Activated T-cell treated with anti-CD3 and anti-CD28 coated beads, Interleukin-2, amount 50 U/mL, for 4 hours (primary cell): ENCODE measurements at regions not wholly inside any gene's neighbourhood (a gene's known extent, or its start where the extent isn't known, plus 50 kb on each side); places are given as distances from the start of the nearest gene placed in this dataset.
"Not testable (repeated sequence)": the region's sequence is repeated elsewhere in the genome, so short reads cannot be mapped to it uniquely, and the experiment has no call there.

Source experiments
- ATAC-seq, 2 donors: fragments of 200-7000 bp; cut with Tn5 transposase; one replicate each; pipeline ENCODE4 v1.10.0; 2021
- DNase-seq: peaks from one replicate; pipeline ENCODE4 v3.0.0-alpha.2; 2020
- H3K27me3 Mint-ChIP-seq: one replicate; pipeline ENCODE4 v1.8.0; 2021; ENCODE audit warnings: low read depth, mixed read lengths
- H3K36me3 Mint-ChIP-seq: one replicate; pipeline ENCODE4 v1.8.0; 2022; ENCODE audit warnings: mixed read lengths; ENCODE audit not compliant: insufficient read depth
- H3K4me1 Mint-ChIP-seq: one replicate; pipeline ENCODE4 v1.8.0; 2021; ENCODE audit warnings: low read depth, mixed read lengths
- H3K4me3 Mint-ChIP-seq: one replicate; pipeline ENCODE4 v1.8.0; 2021; ENCODE audit warnings: mild to moderate bottlenecking, moderate library complexity, mixed read lengths
- H3K9me3 Mint-ChIP-seq: one replicate; pipeline ENCODE4 v1.8.0; 2021; ENCODE audit warnings: mixed read lengths

- peaks cover 13% of the 10 kb centered on the region for H3K27me3 Mint-ChIP-seq
- no peaks in the 10 kb centered on the region for H3K36me3 Mint-ChIP-seq
- DNase-seq = no peak
- H3K4me3 Mint-ChIP-seq = no peak overlapping the region
- no peak for ATAC-seq
- H3K9me3 Mint-ChIP-seq = no peaks in the 10 kb centered on the region
- peaks cover 15% of the 10 kb centered on the region for H3K4me1 Mint-ChIP-seq
Measured at GRCh38 chr12:46903058-46903457, 77.3 kb upstream of the SLC38A4 start.

GRCh38 chr12:46904406-46905238, 78.8 kb upstream of the SLC38A4 start:
- no peak for DNase-seq
- Mint-ChIP-seq H3K4me1 (peaks cover 9% of the 10 kb centered on the region), H3K4me3 (no peak overlapping the region), H3K9me3 (peaks cover 4% of the 10 kb centered on the region), H3K36me3 (no peaks in the 10 kb centered on the region), H3K27me3 (peaks cover 14% of the 10 kb centered on the region)
- ATAC-seq = no peak

- peaks cover 18% of the 10 kb centered on the region for H3K27me3 Mint-ChIP-seq
- not testable (repeated sequence) for H3K4me3 Mint-ChIP-seq, ATAC-seq, H3K36me3 Mint-ChIP-seq, H3K9me3 Mint-ChIP-seq, DNase-seq, H3K4me1 Mint-ChIP-seq
Measured at GRCh38 chr12:46905239-46905627, 79.4 kb upstream of the SLC38A4 start.

GRCh38 chr12:46907791-46908190, 82.0 kb upstream of the SLC38A4 start:
- peaks cover 26% of the 10 kb centered on the region for H3K27me3 Mint-ChIP-seq
- H3K9me3 Mint-ChIP-seq = peaks cover 21% of the 10 kb centered on the region
- H3K4me1 Mint-ChIP-seq = no peaks in the 10 kb centered on the region
- ATAC-seq = no peak
- no peak overlapping the region for H3K4me3 Mint-ChIP-seq
- DNase-seq = no peak
- no peaks in the 10 kb centered on the region for H3K36me3 Mint-ChIP-seq

GRCh38 chr12:46908236-46908935, 82.6 kb upstream of the SLC38A4 start:
- Mint-ChIP-seq H3K9me3 (peaks cover 21% of the 10 kb centered on the region), H3K27me3 (peaks cover 26% of the 10 kb centered on the region), H3K36me3 (no peaks in the 10 kb centered on the region), H3K4me3 (no peak overlapping the region), H3K4me1 (no peaks in the 10 kb centered on the region)
- ATAC-seq (no peak), DNase-seq (no peak)

- peaks cover 21% of the 10 kb centered on the region for H3K9me3 Mint-ChIP-seq
- ATAC-seq = no peak
- peaks cover 27% of the 10 kb centered on the region for H3K27me3 Mint-ChIP-seq
- H3K4me3 Mint-ChIP-seq = no peak overlapping the region
- DNase-seq = no peak
- H3K4me1 Mint-ChIP-seq = no peaks in the 10 kb centered on the region
- no peaks in the 10 kb centered on the region for H3K36me3 Mint-ChIP-seq
Measured at GRCh38 chr12:46908936-46909635, 83.3 kb upstream of the SLC38A4 start.

- H3K27me3 Mint-ChIP-seq = peaks cover 22% of the 10 kb centered on the region
- peaks cover 21% of the 10 kb centered on the region for H3K9me3 Mint-ChIP-seq
- H3K4me1 Mint-ChIP-seq = no peaks in the 10 kb centered on the region
- ATAC-seq (no peak), DNase-seq (no peak)
- no peaks in the 10 kb centered on the region for H3K36me3 Mint-ChIP-seq
- H3K4me3 Mint-ChIP-seq = no peak overlapping the region
Measured at GRCh38 chr12:46910830-46911229, 85.0 kb upstream of the SLC38A4 start.

- no peaks in the 10 kb centered on the region for H3K36me3 Mint-ChIP-seq
- H3K4me3 Mint-ChIP-seq = no peak overlapping the region
- peaks cover 18% of the 10 kb centered on the region for H3K9me3 Mint-ChIP-seq
- H3K4me1 Mint-ChIP-seq = no peaks in the 10 kb centered on the region
- ATAC-seq (no peak), DNase-seq (no peak)
- H3K27me3 Mint-ChIP-seq = peaks cover 15% of the 10 kb centered on the region
Measured at GRCh38 chr12:46914336-46914735, 88.5 kb upstream of the SLC38A4 start.

GRCh38 chr12:46915082-46915481, 89.3 kb upstream of the SLC38A4 start:
- Mint-ChIP-seq H3K4me3 (no peak overlapping the region), H3K27me3 (peaks cover 11% of the 10 kb centered on the region), H3K9me3 (peaks cover 12% of the 10 kb centered on the region), H3K36me3 (no peaks in the 10 kb centered on the region), H3K4me1 (no peaks in the 10 kb centered on the region)
- ATAC-seq (no peak), DNase-seq (no peak)

- Mint-ChIP-seq H3K36me3 (no peaks in the 10 kb centered on the region), H3K9me3 (peaks cover 8% of the 10 kb centered on the region), H3K4me3 (no peak overlapping the region), H3K4me1 (no peaks in the 10 kb centered on the region), H3K27me3 (peaks cover 11% of the 10 kb centered on the region)
- ATAC-seq (no peak), DNase-seq (no peak)
Measured at GRCh38 chr12:46915836-46916235, 90.0 kb upstream of the SLC38A4 start.

GRCh38 chr12:46916796-46917419, 91.1 kb upstream of the SLC38A4 start:
- no peak for DNase-seq
- Mint-ChIP-seq H3K4me3 (no peak overlapping the region), H3K27me3 (peaks cover 7% of the 10 kb centered on the region), H3K9me3 (peaks cover 3% of the 10 kb centered on the region), H3K36me3 (no peaks in the 10 kb centered on the region), H3K4me1 (no peaks in the 10 kb centered on the region)
- ATAC-seq = no peak

- no peak for ATAC-seq
Measured at GRCh38 chr12:46917821-46918220, 92.0 kb upstream of the SLC38A4 start.

GRCh38 chr12:46918631-46919030, 92.8 kb upstream of the SLC38A4 start:
- ATAC-seq (no peak), DNase-seq (no peak)
- H3K4me3 Mint-ChIP-seq = no peak overlapping the region
- no peaks in the 10 kb centered on the region for H3K9me3 Mint-ChIP-seq
- H3K4me1 Mint-ChIP-seq = no peaks in the 10 kb centered on the region
- no peaks in the 10 kb centered on the region for H3K36me3 Mint-ChIP-seq
- peaks cover 2% of the 10 kb centered on the region for H3K27me3 Mint-ChIP-seq

More at GRCh38 chr12:46917821-46918220, 92.0 kb upstream of the SLC38A4 start:
- H3K36me3 Mint-ChIP-seq = no peaks in the 10 kb centered on the region
- no peak overlapping the region for H3K4me3 Mint-ChIP-seq
- no peaks in the 10 kb centered on the region for H3K9me3 Mint-ChIP-seq
- DNase-seq = no peak
- no peaks in the 10 kb centered on the region for H3K4me1 Mint-ChIP-seq
- H3K27me3 Mint-ChIP-seq = peaks cover 3% of the 10 kb centered on the region

- Mint-ChIP-seq H3K4me3 (no peak overlapping the region), H3K4me1 (no peaks in the 10 kb centered on the region), H3K9me3 (no peaks in the 10 kb centered on the region), H3K36me3 (no peaks in the 10 kb centered on the region), H3K27me3 (no peaks in the 10 kb centered on the region)
- ATAC-seq = no peak
- DNase-seq = no peak
Measured at GRCh38 chr12:46919666-46920400, 94.0 kb upstream of the SLC38A4 start.
